Endodermal cell (in vitro differentiated cells): ENCODE measurements at regions not wholly inside any gene's neighbourhood (a gene's known extent, or its start where the extent isn't known, plus 50 kb on each side); places are given as distances from the start of the nearest gene placed in this dataset.

Experiments
- DNase-seq: peaks from one replicate; pipeline ENCODE4 v3.0.0-alpha.2; 2017
- H3K27ac ChIP-seq: 2 replicates; pipeline ENCODE4 v1.5.1; 2013; ENCODE audit warnings: mild to moderate bottlenecking, low read depth, low read length, moderate library complexity
- H3K27me3 ChIP-seq: 2 replicates; pipeline ENCODE4 v1.6.1; 2013; ENCODE audit warnings: mild to moderate bottlenecking, low read length, moderate library complexity; ENCODE audit not compliant: insufficient read depth, control insufficient read depth, poor library complexity, severe bottlenecking
- H3K36me3 ChIP-seq: 2 replicates; pipeline ENCODE4 v1.7.0; 2013; ENCODE audit warnings: mild to moderate bottlenecking, low read length, moderate library complexity; ENCODE audit not compliant: control insufficient read depth, insufficient read depth
- H3K4me1 ChIP-seq: one replicate; pipeline ENCODE4 v1.7.0; 2013; ENCODE audit warnings: low read length; ENCODE audit not compliant: control insufficient read depth, insufficient read depth
- H3K4me3 ChIP-seq: 2 replicates; pipeline ENCODE4 v1.5.1; 2013; ENCODE audit warnings: mild to moderate bottlenecking, low read length, moderate library complexity
- H3K9ac ChIP-seq: 2 replicates; pipeline ENCODE4 v1.6.1; 2013; ENCODE audit warnings: mild to moderate bottlenecking, low read length, moderate library complexity; ENCODE audit not compliant: poor library complexity, severe bottlenecking; ENCODE audit errors: extremely low read depth
- H3K9me3 ChIP-seq: 2 replicates; pipeline ENCODE4 v1.6.1; 2013; ENCODE audit warnings: mild to moderate bottlenecking, low read length, moderate library complexity; ENCODE audit not compliant: control insufficient read depth
- H3K27ac Mint-ChIP-seq: 2 replicates; pipeline ENCODE4 v1.8.0; 2020; ENCODE audit warnings: mixed read lengths
- H3K27me3 Mint-ChIP-seq: 2 replicates; pipeline ENCODE4 v1.8.0; 2021; ENCODE audit warnings: mild to moderate bottlenecking, mixed read lengths; ENCODE audit not compliant: insufficient read depth
- H3K36me3 Mint-ChIP-seq: 2 replicates; pipeline ENCODE4 v1.8.0; 2020; ENCODE audit warnings: low read depth, mixed read lengths
- H3K4me1 Mint-ChIP-seq: 2 replicates; pipeline ENCODE4 v1.8.0; 2020; ENCODE audit warnings: mixed read lengths
- H3K4me3 Mint-ChIP-seq: 2 replicates; pipeline ENCODE4 v1.8.0; 2020; ENCODE audit warnings: mild to moderate bottlenecking, moderate library complexity, mixed read lengths
- H3K9me3 Mint-ChIP-seq: 2 replicates; pipeline ENCODE4 v1.8.0; 2020; ENCODE audit warnings: mild to moderate bottlenecking, mixed read lengths
- WGBS, 2 experiments: methylation state at CpG; one replicate each; pipeline versions ENCODE4 v1.1.5 to v1.1.7; 2013; ENCODE audit warnings: missing lambda C conversion rate in 2 of 2, mixed read lengths in 1 of 2; ENCODE audit not compliant: insufficient coverage in 1 of 2, insufficient read length in 1 of 2; 5-methylcytosine and 5-hydroxymethylcytosine counted together
- TF ChIP-seq, protein P1 (sequence below): fragments of 200-600 bp; sonication (generic); conservative IDR thresholded peaks from 2 replicates; pipeline ENCODE4 v1.5.0; 2021; ENCODE audit warnings: antibody characterized with exemption, mild to moderate bottlenecking

DNA sequence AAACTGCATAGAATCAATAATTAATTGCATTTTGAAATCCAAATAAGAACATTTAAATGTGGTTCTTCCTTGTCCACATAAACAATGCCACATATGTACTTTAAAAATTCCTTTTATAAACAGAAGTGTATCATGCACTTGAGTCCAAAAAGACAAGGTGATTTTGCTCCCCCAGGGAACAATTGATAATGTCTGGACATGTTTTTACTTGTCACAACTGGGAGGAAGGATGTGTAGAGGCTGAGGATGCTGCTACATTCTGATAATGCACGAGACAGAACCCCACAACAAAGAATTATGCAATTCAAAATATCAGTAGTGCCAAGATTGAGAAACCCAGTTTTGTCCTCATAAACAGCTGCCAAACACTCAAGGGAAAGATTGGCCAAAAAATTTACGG is 181.1 kb upstream of the ISL1 start:
- no peak overlapping the region for H3K27ac ChIP-seq
- no peaks in the 10 kb centered on the region for H3K9me3 ChIP-seq
- no peaks in the 10 kb centered on the region for H3K9me3 Mint-ChIP-seq
- no peak overlapping the region for H3K4me3 ChIP-seq
- no peaks in the 10 kb centered on the region for H3K27me3 ChIP-seq
- DNase-seq: no peak
- no peak overlapping the region for H3K9ac ChIP-seq
- no peaks in the 10 kb centered on the region for H3K4me1 ChIP-seq
- H3K27me3 Mint-ChIP-seq: no peaks in the 10 kb centered on the region
- H3K36me3 Mint-ChIP-seq: no peaks in the 10 kb centered on the region
- H3K27ac Mint-ChIP-seq: no peak overlapping the region
- TF ChIP-seq, protein P1, sequence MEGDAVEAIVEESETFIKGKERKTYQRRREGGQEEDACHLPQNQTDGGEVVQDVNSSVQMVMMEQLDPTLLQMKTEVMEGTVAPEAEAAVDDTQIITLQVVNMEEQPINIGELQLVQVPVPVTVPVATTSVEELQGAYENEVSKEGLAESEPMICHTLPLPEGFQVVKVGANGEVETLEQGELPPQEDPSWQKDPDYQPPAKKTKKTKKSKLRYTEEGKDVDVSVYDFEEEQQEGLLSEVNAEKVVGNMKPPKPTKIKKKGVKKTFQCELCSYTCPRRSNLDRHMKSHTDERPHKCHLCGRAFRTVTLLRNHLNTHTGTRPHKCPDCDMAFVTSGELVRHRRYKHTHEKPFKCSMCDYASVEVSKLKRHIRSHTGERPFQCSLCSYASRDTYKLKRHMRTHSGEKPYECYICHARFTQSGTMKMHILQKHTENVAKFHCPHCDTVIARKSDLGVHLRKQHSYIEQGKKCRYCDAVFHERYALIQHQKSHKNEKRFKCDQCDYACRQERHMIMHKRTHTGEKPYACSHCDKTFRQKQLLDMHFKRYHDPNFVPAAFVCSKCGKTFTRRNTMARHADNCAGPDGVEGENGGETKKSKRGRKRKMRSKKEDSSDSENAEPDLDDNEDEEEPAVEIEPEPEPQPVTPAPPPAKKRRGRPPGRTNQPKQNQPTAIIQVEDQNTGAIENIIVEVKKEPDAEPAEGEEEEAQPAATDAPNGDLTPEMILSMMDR: no peak
- H3K36me3 ChIP-seq: no peaks in the 10 kb centered on the region
- WGBS, 2 experiments: 83% methylated on average over 2 of the region's 2 CpGs; no CpG with 5 or more reads in 1 of the 2 experiments
- H3K4me3 Mint-ChIP-seq: no peak overlapping the region
- H3K4me1 Mint-ChIP-seq: no peaks in the 10 kb centered on the region

- Mint-ChIP-seq H3K4me1 (no peaks in the 10 kb centered on the region), H3K36me3 (no peaks in the 10 kb centered on the region), H3K9me3 (no peaks in the 10 kb centered on the region), H3K4me3 (no peak overlapping the region), H3K27me3 (no peaks in the 10 kb centered on the region), H3K27ac (no peak overlapping the region)
- Histone ChIP-seq H3K27me3 (no peaks in the 10 kb centered on the region), H3K4me3 (no peak overlapping the region), H3K9me3 (no peaks in the 10 kb centered on the region), H3K4me1 (no peaks in the 10 kb centered on the region), H3K36me3 (no peaks in the 10 kb centered on the region), H3K27ac (no peak overlapping the region), H3K9ac (no peak overlapping the region)
- TF ChIP-seq, protein P1: no peak
- WGBS, 2 experiments: 79% methylated on average over 1 of the region's 1 CpG; no CpG with 5 or more reads in 1 of the 2 experiments
- no peak for DNase-seq
These were observed 179.7 kb upstream of the ISL1 start for GRCh38 chr5:51203598-51203997.

DNA sequence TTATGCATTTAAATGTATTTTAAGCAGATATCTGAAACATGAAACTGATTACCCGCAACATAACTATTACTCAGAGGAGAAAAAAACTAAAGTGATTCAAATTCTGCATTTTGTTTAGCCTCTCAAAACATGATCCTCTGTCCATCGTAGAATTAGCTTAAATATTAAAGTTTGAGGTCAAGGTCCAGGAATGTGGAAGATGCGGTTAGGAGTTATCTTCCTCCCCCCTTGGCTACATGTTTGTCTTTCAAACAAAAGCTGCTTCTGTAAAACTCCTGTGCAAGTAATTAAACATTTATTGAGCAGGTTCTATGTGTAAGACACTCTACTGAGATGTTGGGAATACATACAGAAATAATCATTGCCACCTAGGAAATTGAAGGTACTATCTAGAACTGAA is 175.0 kb upstream of the ISL1 start:
- DNase-seq: no peak
- Mint-ChIP-seq H3K27me3 (no peaks in the 10 kb centered on the region), H3K4me3 (no peak overlapping the region), H3K27ac (no peak overlapping the region), H3K4me1 (no peaks in the 10 kb centered on the region), H3K9me3 (no peaks in the 10 kb centered on the region), H3K36me3 (no peaks in the 10 kb centered on the region)
- H3K9me3 ChIP-seq: no peaks in the 10 kb centered on the region
- H3K36me3 ChIP-seq: no peaks in the 10 kb centered on the region
- no peak overlapping the region for H3K9ac ChIP-seq
- no peak overlapping the region for H3K4me3 ChIP-seq
- 85 to 100% methylated on average over 1 to 3 of the region's 3 CpGs for WGBS, 2 experiments
- TF ChIP-seq, protein P1: no peak
- H3K27ac ChIP-seq: no peak overlapping the region
- no peaks in the 10 kb centered on the region for H3K27me3 ChIP-seq
- H3K4me1 ChIP-seq: no peaks in the 10 kb centered on the region
